ENCODE measurements at regions not wholly inside any gene's neighbourhood (a gene's known extent, or its start where the extent isn't known, plus 50 kb on each side); places are given as distances from the start of the nearest gene placed in this dataset.
A peak's percentile ranks its signal among the peaks of the same experiment; 100 is the strongest.

GRCh38 chr16:9188721-9189120 lies 97.3 kb downstream of the HAPSTR1 start:
- DNase-seq, result no peak

- no peak for DNase-seq
These were observed 99.9 kb downstream of the HAPSTR1 start for GRCh38 chr16:9191274-9191850.

DNA sequence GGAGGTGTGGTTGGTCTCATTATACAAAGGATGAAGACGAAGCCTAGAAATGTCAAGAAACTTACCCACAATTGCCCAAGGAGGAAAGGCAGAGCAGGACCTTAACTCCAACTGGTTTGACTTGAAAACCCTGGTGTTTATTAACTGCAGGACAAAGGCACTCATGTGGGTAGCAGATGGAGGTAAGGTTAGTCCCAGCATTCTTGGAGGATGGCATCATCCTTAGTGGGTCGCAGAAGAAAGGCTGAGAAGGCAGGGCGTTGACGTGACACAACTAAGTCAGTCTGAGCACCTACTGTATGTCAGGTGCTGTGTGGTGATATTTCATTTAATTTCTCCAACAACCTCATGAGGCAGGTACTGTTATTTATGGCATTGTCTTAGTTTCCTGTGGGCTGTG lies 101.3 kb downstream of the HAPSTR1 start:
- DNase-seq, result no peak

GRCh38 chr16:9195287-9195686 lies 103.8 kb downstream of the HAPSTR1 start:
- no peak for DNase-seq

- no peak for DNase-seq
These were observed 106.7 kb downstream of the HAPSTR1 start for GRCh38 chr16:9197957-9198661.

DNA sequence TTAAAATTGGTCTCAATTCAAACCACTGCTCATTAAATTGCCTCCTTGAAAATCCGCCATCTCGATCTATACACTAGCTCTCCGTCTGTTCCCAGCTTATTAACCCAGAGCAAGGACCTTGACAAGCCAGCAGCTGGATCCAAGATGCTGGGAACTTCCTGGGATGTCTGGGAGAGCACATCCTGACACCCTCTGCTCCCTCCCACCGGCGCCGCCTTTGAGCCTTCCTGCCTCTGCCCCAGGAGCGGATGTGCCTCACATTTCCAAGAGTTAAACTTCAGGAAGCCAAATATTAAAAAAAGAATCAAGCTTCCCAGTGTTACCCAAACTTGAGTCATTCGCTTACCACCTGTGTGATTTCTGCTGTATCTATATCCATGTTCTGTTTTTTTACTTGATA lies 107.9 kb downstream of the HAPSTR1 start:
- DNase-seq, result peak; percentile 54

GRCh38 chr16:9199751-9200150 lies 108.3 kb downstream of the HAPSTR1 start:
- DNase-seq, result no peak

DNA sequence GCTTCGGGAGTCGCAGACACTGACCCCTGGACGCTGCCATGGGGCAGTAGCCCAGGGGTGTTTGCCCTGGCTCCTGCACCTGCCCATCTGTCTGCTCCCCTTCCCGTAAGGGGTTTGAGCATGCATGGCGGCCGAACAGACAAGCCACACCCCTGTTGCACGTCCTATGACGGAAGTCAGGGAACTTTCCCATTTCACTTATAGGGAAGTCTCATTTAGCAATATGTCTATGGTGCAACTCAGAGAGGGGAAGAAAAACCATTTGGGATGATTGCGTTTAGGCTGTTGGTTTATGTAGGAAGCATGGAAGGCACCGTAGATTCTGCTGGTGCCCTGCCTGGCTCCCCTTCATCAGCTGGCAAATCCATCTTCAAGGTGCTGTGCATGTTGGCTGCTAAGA lies 112.5 kb downstream of the HAPSTR1 start:
- no peak for DNase-seq

- no peak for DNase-seq
These were observed 114.2 kb downstream of the HAPSTR1 start for GRCh38 chr16:9205661-9206060.

GRCh38 chr16:9206156-9206555 lies 114.7 kb downstream of the HAPSTR1 start:
- no peak for DNase-seq

GRCh38 chr16:9212621-9213020 lies 121.2 kb downstream of the HAPSTR1 start:
- no peak for DNase-seq

GRCh38 chr16:9219813-9220212 lies 128.4 kb downstream of the HAPSTR1 start:
- DNase-seq, result no peak

DNA sequence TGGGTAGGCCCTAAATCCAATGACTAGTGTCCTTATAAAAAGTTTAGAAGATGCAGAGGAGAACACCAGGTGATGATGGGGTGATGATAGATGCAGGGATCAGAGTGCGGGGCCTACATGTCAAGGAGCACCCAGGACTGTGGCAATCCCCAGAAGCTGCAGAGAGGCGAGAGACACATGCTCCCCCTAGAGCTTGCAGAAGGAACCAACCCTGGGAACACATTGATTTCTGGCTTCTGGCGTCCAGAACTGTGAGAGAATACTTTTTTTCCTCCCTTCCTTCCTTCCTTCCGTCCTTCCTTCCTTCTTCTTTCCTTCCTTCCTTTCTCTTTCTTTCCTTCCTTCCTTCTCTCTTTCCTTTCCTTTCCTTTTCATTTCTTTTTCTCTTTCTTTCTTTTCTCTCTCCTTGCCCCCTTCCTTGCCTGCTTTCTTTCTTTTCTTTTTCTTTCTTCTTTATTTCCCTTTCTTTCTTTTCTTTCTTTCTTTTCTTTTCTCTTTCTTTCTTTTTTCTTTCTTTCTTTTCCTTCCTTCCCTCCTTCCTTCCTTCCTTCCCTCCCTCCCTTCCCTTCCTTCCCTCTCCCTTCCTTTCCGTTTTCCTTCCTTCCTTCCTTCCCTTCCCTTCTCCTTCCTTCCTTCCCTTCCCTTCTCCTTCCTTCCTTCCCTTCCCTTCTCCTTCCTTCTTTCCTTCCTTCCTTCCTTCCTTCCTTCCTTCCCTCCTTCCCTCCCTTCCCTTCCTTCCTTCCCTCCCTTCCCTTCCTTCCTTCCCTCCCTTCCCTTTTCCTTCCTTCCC lies 134.3 kb downstream of the HAPSTR1 start:
- no peak for DNase-seq

GRCh38 chr16:9226924-9227323 lies 135.5 kb downstream of the HAPSTR1 start:
- no peak for DNase-seq

DNA sequence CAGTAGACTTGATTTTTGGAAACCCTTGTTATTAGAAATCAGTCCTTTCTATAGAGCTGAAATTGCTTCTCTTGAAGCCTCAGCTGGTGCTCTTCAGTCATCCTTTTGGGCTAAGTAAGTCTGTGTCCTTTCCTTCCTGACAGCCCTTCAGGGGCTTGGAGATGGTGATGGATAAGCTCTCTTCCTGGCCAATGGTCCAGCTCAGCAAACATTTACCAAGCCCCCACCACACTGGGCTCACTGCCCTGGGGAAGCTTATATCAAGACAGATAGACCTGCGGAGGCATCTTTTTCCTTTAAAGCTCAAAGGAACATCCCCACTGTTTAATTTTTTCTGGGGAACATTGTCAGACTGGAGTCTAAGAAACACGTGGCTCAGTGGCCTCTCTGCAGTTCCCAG lies 139.6 kb downstream of the HAPSTR1 start:
- no peak for DNase-seq

- DNase-seq, result no peak
These were observed 140.8 kb downstream of the HAPSTR1 start for GRCh38 chr16:9232102-9232770.

DNA sequence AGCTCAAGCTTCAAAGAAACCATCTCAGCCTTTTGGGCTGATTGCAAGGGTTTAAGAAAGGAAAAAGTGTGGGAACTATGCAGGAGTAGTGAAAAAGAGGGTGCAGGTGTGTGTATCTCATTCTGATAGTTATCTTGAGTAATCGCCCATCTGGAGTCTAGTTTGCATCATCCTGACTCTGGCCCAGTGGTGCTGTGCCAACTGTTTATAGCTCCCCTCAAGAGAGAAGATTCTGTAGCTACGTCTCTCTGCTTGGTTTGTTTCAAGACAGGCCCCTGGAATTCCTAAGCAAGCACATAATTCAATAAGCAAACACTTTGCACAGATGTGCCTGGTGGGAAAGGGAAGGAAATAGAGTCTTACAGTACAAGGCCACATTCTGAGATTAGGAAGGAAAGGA lies 144.4 kb downstream of the HAPSTR1 start:
- DNase-seq, result no peak

GRCh38 chr16:9236319-9236718 lies 144.9 kb downstream of the HAPSTR1 start:
- DNase-seq, result no peak

DNA sequence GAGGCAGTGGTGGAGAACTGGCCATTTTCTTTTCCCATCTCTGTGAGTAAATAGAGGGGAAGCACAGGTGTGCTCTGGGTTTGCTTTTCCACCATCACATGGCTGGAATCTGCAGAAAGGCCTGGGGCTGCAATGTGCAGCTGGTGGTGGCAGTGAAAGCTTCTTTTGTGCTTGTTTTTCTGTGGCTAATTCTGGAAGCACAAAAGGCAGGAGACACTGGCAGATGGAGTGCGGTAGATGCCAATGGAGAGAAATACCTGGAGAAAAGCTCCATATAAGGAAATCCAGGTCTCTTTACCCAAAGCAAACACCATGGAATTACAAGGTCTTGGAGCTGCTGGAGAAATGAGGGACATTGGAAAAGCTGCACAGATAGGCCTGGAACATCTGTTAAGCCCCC lies 146.9 kb downstream of the HAPSTR1 start:
- DNase-seq, result no peak

DNA sequence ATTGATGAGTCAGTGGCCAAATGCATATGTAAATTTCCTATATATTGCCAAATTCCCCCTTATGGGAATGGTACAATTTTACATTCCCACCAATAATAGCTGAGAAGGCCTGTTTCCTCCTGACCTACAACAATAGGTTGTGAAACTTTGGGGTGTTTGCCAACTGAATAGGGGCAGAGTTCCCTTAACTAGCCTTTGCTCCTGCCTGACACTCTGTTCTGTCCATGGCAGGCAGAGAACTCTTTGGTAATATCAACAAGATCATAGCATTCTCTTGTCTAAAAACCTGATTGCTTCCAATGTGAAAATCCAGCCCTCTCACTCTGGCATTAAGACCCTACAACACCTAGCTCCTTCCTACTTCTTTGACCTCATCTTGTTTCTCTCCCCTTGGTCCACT lies 149.7 kb downstream of the HAPSTR1 start:
- DNase-seq, result no peak

DNA sequence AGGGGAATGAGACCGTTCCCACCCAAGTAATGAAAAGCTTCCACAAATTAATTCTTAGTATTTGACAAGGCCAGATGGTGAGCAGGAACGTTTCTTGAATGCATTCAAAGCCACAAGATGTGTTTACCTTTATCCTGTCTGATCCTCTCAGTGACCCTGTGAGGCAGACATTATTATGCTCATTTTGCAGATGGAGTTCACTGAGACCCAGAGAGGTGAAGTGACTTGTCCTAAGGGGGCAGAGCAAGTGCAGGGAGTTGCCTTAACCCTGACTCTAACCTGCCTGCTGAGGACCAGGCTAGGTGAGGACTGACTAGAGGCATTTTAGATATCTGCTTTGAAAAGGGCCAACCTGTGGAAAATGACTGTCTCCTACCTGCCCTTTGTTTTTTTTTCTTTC lies 156.7 kb downstream of the HAPSTR1 start:
- DNase-seq, result no peak

DNA sequence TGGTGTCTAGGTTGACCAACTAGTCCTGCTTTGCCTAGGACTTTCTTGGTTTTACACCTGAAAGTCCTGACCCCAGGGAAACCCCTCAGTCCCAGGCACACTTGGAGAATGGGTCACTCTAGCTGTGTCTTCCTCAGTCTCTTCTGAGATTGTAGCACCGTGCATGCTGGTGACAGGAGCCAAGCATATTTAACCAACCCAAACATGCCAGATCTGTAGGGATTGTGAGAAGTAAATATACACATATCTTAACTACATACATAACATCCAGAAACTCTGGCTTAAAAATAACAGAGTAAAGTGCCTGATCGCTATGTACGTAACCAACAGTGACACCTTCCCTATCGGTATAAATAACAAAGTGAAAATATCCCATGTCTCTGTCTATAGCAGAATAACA lies 158.1 kb downstream of the HAPSTR1 start:
- DNase-seq, result no peak

DNA sequence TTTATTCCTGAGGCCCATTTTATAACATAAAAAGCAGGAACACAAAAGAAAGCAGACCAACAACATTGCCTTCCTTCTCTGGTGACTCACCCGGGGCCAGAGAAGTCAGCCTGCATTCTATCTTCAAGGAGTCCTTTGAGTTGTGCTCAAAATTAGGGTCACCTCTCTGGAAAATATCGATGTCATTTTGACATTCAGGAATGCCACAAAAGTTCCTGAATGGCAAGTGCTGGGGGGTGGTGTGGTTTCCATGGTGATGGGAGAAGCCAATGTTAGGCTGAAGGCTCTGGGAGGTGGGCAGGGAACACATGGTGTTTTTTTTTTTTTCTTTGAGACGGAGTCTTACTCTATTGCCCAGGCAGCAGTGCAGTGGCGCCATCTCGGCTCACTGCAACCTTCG lies 159.6 kb downstream of the HAPSTR1 start:
- no peak for DNase-seq

DNA sequence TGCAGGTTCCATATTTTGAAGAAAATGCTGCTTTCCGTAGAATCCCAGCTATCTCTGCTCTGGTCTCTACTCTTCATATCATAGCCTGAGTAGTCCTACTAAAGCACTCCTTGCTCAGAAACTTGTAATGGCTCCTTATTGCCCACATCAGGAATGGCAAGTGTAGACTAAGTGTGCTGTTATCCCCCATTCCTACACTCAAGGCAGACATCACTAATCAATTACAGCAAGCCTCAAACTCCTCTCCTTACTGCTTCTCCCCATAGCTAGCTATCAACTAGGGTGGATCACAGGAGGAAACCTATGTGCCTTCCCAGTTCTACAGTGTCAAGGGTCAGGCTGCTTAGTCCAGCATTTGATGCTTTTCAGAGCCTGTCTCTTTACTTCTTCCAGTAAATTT lies 163.4 kb downstream of the HAPSTR1 start:
- no peak for DNase-seq
